Retinal pigment epithelial cell (primary cell): ENCODE measurements at regions not wholly inside any gene's neighbourhood (a gene's known extent, or its start where the extent isn't known, plus 50 kb on each side); places are given as distances from the start of the nearest gene placed in this dataset.

Source experiments
- DNase-seq: peaks from one replicate; pipeline ENCODE4 v3.0.0-alpha.2; 2010; ENCODE audit warnings: low read depth
- H3K4me3 ChIP-seq: 2 replicates; pipeline ENCODE4 v1.5.1; 2011; ENCODE audit warnings: mild to moderate bottlenecking, low read length, control low read depth, moderate library complexity
- TF ChIP-seq, protein P1 (sequence below): conservative IDR thresholded peaks from 2 replicates; pipeline ENCODE4 v1.5.1; 2011; ENCODE audit warnings: low read depth, low read length, control low read depth, inconsistent platforms

DNA sequence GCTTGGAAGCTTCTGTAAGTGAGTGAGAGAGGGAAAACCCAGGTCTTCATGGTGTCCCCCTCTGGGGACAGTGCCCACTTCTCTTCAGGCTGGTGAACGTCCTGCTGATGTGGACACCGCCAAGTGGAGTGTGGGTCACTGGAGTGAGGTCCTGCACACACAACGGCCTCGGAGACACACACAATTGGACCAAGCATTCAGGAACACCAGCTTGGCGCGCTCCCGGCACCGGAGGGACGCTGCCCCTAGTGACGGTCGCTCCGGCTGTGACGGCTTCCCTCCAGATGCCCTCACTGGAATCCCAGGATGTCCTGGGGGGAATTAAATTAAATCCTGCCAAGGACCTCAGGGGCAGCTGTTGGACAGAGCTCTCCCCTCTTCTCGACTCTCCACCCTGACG is 123.1 kb downstream of the ZNF664 start:
- TF ChIP-seq, protein P1, sequence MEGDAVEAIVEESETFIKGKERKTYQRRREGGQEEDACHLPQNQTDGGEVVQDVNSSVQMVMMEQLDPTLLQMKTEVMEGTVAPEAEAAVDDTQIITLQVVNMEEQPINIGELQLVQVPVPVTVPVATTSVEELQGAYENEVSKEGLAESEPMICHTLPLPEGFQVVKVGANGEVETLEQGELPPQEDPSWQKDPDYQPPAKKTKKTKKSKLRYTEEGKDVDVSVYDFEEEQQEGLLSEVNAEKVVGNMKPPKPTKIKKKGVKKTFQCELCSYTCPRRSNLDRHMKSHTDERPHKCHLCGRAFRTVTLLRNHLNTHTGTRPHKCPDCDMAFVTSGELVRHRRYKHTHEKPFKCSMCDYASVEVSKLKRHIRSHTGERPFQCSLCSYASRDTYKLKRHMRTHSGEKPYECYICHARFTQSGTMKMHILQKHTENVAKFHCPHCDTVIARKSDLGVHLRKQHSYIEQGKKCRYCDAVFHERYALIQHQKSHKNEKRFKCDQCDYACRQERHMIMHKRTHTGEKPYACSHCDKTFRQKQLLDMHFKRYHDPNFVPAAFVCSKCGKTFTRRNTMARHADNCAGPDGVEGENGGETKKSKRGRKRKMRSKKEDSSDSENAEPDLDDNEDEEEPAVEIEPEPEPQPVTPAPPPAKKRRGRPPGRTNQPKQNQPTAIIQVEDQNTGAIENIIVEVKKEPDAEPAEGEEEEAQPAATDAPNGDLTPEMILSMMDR: no peak
- no peak for DNase-seq
- no peak overlapping the region for H3K4me3 ChIP-seq

DNA sequence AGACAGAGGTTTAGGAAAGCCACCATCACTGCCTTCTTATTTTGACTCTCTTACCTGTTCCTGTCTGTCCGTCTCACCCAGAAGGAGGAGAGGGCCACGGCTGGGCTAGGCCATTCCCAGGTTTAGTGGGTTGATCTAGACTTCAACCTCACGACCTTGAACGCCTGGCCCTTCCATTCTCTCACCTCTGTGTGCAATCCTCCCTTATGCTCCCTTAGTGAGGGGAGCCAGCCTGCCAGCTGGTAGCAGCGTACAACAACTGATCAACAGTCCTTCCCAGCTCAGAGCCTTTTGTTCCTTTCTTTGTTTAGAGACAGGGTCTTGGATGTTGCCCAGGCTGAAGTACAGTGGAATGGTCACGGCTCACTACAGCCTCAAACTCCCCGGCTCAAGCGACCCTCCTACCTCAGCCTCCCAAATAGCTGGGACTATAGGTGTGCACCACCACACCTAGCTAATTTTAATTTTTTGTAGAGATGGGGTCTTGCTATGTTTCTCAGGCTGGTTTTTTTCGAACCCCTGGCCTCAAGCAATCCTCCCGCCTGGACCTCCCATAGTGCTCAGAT is 123.9 kb downstream of the ZNF664 start:
- no peak for DNase-seq
- TF ChIP-seq, protein P1: no peak
- no peak overlapping the region for H3K4me3 ChIP-seq

DNA sequence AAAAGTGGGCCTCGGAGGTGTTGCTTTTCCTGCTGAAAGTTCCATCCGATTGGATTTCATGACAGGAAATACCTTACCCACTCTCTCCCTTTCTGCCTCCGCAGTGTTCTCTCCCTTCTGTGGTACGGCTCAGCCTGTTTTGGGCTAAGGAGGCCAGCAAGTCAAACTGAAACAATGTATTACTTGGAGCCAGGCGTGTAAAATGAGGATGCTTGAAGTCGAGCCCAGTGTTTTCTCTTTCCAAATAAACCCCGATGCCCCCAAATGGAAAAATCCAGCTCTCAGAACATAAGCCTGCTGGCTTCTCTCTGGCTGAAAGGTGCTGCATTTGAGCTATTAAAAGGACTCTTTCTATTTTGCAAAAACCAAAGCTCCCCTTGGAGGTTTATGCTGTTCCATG is 124.7 kb downstream of the ZNF664 start:
- no peak for DNase-seq
- TF ChIP-seq, protein P1: no peak
- H3K4me3 ChIP-seq: no peak overlapping the region

DNA sequence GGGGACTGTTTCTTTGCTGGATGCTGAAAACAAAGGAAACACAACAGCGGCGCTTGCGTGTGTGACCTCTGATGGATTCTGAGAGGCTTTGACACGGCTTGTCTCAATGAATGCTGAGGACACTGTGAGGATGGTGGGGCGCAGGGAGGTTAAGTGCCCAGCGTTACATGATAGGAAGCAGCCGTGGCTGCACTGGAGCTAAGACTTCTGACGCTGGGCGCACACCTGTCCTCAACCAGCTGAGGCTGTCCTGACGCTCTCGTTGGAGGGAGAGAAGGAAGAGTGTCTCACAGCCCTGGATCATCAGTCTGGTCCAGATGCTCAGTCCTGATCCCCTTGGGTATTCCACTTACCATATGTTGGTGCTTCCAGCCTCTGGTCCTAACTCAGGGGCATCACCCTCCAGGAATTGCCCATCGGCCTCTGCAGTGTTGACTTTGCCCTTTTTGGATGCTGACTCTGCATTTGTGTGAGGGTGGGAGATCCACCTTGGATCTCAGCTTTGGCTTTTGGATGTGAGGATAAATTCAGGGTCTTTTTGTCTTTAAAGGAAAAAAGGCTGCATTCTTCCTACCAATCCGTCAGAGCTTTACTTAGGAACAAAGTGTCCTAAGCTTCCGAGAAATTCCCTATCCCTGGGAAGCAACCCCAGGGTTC is 125.2 kb downstream of the ZNF664 start:
- no peak for DNase-seq
- TF ChIP-seq, protein P1: no peak
- no peak overlapping the region for H3K4me3 ChIP-seq

DNA sequence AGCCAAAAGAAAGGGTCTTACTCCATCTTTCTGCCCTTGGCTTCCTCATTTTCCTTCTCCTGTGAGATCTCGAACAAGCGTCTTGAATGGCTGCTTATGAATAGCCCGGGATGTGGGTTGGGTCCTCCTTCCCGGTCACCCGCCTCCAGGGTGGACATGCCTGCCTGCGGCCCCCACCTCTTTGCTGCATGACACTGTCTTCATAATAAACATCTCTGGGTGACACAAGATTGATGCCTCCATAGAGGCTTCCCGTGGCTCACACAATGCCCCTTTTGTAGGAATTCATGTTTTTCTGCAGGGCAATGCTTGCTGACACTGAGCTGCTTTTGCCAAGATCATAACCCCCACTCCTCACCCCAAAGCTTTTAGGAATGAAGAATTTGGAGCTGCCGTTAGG is 125.9 kb downstream of the ZNF664 start:
- no peak for DNase-seq
- TF ChIP-seq, protein P1: no peak
- no peak overlapping the region for H3K4me3 ChIP-seq

DNA sequence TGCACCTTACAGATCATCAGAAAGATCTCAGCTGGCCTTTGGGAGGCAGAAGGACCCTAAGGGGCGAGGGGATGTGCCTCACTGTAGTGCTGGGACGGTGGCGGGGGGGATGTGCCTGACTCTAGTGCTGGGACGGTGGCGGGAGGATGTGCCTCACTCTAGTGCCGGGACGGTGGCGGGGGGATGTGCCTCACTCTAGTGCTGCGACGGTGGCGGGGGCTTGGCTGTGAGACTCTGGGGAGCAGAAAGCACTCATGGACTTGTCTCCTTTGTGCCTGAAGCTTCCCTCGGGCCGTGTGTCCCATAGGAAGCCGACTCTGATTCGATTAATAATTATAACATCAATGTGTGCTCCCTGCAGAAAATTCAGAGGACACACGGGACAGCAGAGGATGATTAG is 126.6 kb downstream of the ZNF664 start:
- TF ChIP-seq, protein P1: no peak
- DNase-seq: no peak
- H3K4me3 ChIP-seq: no peak overlapping the region

DNA sequence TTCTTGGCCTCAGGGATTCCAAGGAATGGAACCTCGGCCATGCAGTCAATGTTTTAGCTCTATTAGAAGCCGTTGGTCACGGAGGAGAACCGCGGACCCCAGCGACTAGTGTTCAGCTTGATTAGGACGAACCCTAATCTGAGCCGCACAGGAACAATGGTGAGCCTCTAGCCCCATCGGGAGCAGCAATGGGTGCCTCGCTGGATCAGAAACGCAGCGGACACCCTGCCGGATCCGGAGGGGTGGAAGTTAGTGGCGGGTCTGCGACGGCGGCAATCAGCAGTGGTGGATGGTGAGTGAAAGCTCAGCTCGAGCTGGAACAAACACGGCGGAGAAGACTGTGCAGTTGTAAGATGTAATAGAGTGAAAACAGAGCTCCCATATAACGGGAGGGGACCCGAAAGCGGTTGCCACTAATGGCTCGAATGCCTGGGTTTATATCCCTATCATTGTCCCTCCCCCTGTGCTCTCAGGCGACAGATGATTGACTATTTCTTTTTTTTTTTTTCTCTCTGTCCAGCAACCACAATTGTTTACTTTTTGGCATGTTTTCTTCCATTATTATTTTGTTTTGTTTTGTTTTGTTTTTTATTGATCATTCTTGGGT is 127.7 kb downstream of the ZNF664 start:
- H3K4me3 ChIP-seq: no peak overlapping the region
- TF ChIP-seq, protein P1: no peak
- no peak for DNase-seq
